Ishikawa (cell line): ENCODE measurements at regions not wholly inside any gene's neighbourhood (a gene's known extent, or its start where the extent isn't known, plus 50 kb on each side); places are given as distances from the start of the nearest gene placed in this dataset.

Source experiments
- TF ChIP-seq, protein P1 (sequence below): IDR thresholded peaks from 2 replicates; pipeline ENCODE4 v1.6.1; 2012; ENCODE audit warnings: low read depth, mild to moderate bottlenecking
- TF ChIP-seq, protein P2 (sequence below): IDR thresholded peaks from 2 replicates; pipeline ENCODE4 v1.6.1; 2012

DNA sequence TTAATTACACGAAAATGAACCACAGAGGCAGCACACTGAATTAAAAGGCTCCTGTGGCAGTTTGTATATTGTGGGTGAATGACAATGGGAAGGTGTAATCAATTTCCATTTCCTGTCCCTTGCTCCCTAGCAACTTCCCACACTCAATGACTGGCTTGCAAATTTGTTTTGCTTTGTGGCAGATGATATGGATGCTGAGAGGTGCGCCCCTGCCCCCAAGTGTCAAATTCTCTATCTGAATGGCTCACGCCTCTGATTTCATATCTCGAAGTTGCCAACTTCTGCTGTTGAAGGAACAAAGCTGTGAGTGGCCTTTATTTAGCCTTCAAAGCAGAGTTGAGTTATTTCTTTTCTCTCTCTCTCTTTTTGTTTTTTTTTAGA, 86.0 kb downstream of the FOXD2 start:
- TF ChIP-seq, protein P1, sequence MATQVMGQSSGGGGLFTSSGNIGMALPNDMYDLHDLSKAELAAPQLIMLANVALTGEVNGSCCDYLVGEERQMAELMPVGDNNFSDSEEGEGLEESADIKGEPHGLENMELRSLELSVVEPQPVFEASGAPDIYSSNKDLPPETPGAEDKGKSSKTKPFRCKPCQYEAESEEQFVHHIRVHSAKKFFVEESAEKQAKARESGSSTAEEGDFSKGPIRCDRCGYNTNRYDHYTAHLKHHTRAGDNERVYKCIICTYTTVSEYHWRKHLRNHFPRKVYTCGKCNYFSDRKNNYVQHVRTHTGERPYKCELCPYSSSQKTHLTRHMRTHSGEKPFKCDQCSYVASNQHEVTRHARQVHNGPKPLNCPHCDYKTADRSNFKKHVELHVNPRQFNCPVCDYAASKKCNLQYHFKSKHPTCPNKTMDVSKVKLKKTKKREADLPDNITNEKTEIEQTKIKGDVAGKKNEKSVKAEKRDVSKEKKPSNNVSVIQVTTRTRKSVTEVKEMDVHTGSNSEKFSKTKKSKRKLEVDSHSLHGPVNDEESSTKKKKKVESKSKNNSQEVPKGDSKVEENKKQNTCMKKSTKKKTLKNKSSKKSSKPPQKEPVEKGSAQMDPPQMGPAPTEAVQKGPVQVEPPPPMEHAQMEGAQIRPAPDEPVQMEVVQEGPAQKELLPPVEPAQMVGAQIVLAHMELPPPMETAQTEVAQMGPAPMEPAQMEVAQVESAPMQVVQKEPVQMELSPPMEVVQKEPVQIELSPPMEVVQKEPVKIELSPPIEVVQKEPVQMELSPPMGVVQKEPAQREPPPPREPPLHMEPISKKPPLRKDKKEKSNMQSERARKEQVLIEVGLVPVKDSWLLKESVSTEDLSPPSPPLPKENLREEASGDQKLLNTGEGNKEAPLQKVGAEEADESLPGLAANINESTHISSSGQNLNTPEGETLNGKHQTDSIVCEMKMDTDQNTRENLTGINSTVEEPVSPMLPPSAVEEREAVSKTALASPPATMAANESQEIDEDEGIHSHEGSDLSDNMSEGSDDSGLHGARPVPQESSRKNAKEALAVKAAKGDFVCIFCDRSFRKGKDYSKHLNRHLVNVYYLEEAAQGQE: no peak
- TF ChIP-seq, protein P2, sequence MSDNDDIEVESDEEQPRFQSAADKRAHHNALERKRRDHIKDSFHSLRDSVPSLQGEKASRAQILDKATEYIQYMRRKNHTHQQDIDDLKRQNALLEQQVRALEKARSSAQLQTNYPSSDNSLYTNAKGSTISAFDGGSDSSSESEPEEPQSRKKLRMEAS: no peak
